SK-N-MC (cell line): ENCODE measurements at regions not wholly inside any gene's neighbourhood (a gene's known extent, or its start where the extent isn't known, plus 50 kb on each side); places are given as distances from the start of the nearest gene placed in this dataset.

ENCODE experiments used
- DNase-seq: peaks from one replicate; pipeline ENCODE4 v3.0.0-alpha.2; 2011; ENCODE audit warnings: low read depth, low spot score
- H3K27ac ChIP-seq: fragments of 200-600 bp; sonication (generic); 2 replicates; pipeline ENCODE4 v1.5.1; 2016; ENCODE audit warnings: mixed run types
- H3K36me3 ChIP-seq: fragments of 200-600 bp; sonication (generic); 2 replicates; pipeline ENCODE4 v1.6.1; 2017; ENCODE audit warnings: antibody characterized with exemption, low read length, mixed read lengths; ENCODE audit not compliant: insufficient read depth
- H3K4me3 ChIP-seq: fragments of 200-600 bp; sonication (generic); 2 replicates; pipeline ENCODE4 v1.5.1; 2016
- H3K9ac ChIP-seq: fragments of 200-600 bp; sonication (generic); 2 replicates; pipeline ENCODE4 v1.8.0; 2017; ENCODE audit warnings: mixed run types, mixed read lengths; ENCODE audit not compliant: insufficient read length
- H3K9me3 ChIP-seq: fragments of 200-600 bp; sonication (generic); 2 replicates; pipeline ENCODE4 v1.6.1; 2017; ENCODE audit warnings: low read depth, mild to moderate bottlenecking, antibody characterized with exemption, low read length, moderate library complexity, mixed read lengths
- EZH2 ChIP-seq: fragments of 200-600 bp; sonication (generic); IDR thresholded peaks from one replicate; pipeline ENCODE4 v1.6.1; 2017; ENCODE audit warnings: antibody characterized with exemption
- FOXP2 ChIP-seq: optimal IDR thresholded peaks from 2 replicates; pipeline ENCODE3; 2011; ENCODE audit warnings: mild to moderate bottlenecking, moderate library complexity; ENCODE audit not compliant: insufficient read depth; ENCODE audit errors: extremely low read length, control extremely low read depth
- POLR2AphosphoS5 ChIP-seq: IDR thresholded peaks from 2 replicates; pipeline ENCODE4 v1.6.1; 2012; ENCODE audit warnings: mild to moderate bottlenecking, low read depth, low read length, borderline replicate concordance

DNA sequence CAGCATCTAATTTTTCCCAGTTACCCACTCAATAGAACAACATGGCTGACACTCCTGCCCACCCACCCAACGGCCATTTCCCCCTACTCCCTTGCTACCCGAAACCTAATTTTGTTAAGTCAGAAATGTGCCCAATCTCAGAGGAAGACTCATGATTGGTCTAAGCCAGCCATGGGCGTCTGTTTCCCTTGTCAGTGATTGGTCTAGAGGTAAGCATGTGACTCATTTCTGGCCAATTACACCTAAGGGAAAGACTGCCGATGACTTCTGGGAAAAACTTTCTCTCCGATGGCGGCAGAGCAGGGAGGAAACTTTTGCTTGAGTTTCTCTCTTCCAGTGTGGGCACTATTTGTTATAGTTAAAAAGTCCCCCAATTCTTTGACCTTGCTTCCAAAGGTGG is 72.9 kb downstream of the RPLP1 start:
- Histone ChIP-seq H3K36me3 (no peaks in the 10 kb centered on the region), H3K9ac (no peak overlapping the region), H3K4me3 (no peak overlapping the region), H3K9me3 (no peaks in the 10 kb centered on the region), H3K27ac (no peak overlapping the region)
- no peak for DNase-seq
- TF ChIP-seq POLR2AphosphoS5 (no peak), EZH2 (no peak), FOXP2 (no peak)

DNA sequence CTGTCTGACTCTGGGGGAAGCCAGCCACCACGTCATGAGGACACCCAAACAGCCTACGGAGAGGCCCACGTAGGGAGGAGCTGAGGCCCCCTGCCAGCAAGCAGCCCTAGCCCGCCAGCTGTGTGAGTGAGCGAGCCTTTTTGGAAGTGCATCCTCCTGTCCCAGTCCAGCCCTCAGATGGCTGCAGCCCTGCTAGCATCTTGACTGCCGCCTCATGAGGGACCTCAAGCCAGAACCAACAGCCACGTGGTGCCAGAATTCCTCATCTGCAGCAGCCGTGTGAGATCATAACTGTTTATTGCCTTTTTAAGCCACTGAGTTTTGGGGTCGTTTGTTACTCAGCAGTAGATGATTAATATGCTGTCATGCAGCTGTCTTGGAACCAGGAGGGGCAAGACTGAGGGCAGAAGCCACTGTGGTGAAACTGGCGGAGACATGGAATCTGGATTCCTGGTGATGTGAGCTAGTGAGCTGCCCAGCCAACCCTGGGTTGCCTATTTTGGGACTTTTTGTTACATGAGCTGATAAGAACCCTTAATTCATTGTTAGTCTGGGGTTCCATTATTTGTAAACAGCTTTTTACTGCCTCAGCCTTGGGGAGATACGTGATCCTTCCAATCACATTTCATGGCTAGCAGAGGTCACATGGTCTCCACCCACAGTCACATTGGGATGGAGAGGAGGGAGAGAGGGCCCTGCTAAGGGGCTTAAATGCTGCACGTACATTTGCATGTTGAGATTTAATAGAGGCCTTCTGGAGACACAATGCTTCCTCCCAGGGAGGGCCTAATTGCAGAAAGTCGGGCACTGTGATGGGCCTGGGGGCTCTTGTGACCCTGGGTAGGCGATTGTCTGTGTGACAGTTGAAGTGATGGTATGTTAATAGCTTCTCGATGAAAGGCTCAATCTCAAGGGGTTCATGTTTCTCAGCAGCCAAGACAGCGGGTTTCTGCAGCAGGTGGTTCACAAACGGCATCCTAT is 73.8 kb downstream of the RPLP1 start:
- H3K36me3 ChIP-seq, result no peaks in the 10 kb centered on the region
- H3K9ac ChIP-seq, result no peak overlapping the region
- no peaks in the 10 kb centered on the region for H3K9me3 ChIP-seq
- DNase-seq, result no peak
- H3K27ac ChIP-seq, result no peak overlapping the region
- no peak overlapping the region for H3K4me3 ChIP-seq
- no peak for TF ChIP-seq POLR2AphosphoS5
- no peak for TF ChIP-seq EZH2
- TF ChIP-seq FOXP2, result no peak

DNA sequence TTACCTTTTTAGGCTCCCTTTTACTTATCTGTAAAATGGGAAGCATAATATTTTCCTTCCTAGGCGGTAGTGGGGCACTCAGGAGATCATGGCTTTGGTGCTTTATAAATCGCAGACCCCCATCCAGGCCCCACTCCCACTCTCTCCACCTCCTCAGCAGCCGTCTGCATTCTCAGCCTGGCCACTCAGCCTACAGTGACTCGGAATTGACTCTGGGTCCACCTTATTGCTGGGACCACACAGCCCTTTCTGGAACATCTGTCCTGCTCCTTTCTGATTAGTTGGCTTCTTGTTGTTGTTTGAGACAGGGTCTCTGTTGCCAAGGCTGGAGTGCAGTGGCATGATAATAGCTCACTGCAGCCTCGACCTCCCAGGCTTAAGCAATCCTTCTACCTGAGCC is 76.5 kb downstream of the RPLP1 start:
- no peaks in the 10 kb centered on the region for H3K9me3 ChIP-seq
- H3K36me3 ChIP-seq, result no peaks in the 10 kb centered on the region
- no peak overlapping the region for H3K4me3 ChIP-seq
- no peak for DNase-seq
- H3K9ac ChIP-seq, result no peak overlapping the region
- H3K27ac ChIP-seq, result no peak overlapping the region
- TF ChIP-seq POLR2AphosphoS5, result no peak

DNA sequence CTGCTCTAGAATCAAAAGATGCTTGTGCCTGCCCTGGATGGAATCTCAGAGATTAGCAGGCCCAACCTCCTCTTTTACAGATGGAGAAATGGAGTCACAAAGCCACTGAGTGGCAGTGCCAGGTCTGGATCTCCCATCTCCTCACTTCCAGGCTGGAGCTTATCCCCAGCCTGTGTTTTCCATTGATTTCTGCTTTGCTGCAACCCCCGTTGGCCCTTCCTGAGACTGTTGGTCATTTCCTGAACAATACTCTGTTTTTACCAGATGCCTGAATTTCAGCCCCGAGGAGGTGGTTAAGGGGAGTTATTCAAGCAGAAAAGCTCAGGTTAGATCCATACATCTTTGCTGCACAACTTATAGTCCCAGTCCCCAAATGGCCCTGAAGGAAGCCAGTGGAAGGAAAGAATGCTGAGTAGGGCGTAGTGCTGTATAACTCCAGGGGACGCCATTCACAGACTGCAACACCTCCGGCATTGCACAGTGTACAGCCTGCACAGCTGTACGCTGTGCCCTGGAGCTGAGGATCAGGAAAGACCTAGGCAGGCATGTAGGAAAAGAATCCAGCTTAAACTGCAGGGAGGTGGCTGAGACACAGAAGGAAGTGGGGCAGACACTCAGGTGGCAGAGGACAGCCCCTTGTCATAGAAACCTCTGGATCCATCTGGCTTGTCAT is 77.5 kb downstream of the RPLP1 start:
- no peaks in the 10 kb centered on the region for H3K9me3 ChIP-seq
- H3K4me3 ChIP-seq, result no peak overlapping the region
- no peaks in the 10 kb centered on the region for H3K36me3 ChIP-seq
- no peak for DNase-seq
- peak overlapping the region; percentile 90 for H3K27ac ChIP-seq
- no peak for TF ChIP-seq EZH2
- TF ChIP-seq POLR2AphosphoS5, result no peak
- no peak for TF ChIP-seq FOXP2
- no peak overlapping the region for H3K9ac ChIP-seq

DNA sequence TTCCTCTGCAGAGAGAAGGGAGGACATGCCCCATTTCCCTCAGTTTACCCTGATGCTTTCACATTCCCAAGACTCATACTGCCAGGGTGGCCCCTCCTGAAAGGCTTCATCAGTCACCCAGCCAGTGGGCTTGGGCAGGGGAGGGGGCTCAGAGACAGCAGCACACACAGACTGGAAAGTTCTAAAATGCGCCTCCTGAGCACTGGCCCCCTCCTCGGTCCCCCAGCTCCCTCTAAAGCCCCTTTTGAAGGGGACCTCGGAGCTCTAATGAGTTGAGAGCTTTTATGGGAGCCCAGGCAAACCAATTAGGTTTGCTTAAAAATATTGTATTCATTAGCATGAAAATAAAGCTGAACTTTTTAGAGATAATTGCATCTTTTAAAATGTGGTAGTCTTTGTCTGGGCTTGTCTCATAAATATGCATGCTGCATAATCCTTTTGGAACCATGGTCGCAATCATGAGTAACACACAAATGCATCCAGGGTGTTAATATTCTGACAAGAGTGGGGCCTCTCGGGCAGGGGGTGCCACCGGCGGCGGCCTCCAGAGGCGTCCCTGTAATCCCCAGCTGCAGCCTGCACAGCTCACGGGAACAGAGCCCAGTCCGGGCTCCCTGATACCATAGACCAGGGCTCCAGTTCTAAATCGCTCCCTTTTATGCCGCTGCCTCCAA is 78.5 kb downstream of the RPLP1 start:
- peak overlapping the region; percentile 90 for H3K27ac ChIP-seq
- no peak for TF ChIP-seq FOXP2
- no peak for TF ChIP-seq POLR2AphosphoS5
- TF ChIP-seq EZH2, result no peak
- peak overlapping the region; percentile 22 for H3K9ac ChIP-seq
- no peaks in the 10 kb centered on the region for H3K36me3 ChIP-seq
- no peaks in the 10 kb centered on the region for H3K9me3 ChIP-seq
- DNase-seq, result peak; percentile 67
- H3K4me3 ChIP-seq, result peak overlapping the region; percentile 65

DNA sequence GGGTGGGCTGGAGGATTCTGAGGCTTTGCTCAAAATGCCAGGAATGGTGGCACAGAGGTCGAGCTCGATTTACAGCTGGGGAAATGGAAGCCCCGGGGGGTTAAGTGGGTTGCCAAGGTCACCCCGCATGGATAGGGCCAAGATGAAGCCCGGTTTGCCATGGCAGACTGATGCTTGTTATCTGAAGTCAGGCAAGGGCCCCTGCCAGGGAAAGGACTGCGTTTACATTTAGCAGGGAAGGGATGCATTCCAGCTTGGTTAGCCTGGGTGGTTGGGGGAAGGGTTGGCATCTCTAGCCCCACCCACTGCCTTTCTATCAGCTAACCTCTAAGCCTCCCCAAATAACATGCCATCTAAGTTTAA is 79.0 kb downstream of the RPLP1 start:
- no peaks in the 10 kb centered on the region for H3K36me3 ChIP-seq
- H3K4me3 ChIP-seq, result peak overlapping the region; percentile 65
- no peak overlapping the region for H3K9ac ChIP-seq
- TF ChIP-seq EZH2 (no peak), FOXP2 (peak; percentile 57), POLR2AphosphoS5 (0 out of 2 replicates have a peak, but pooled peaks have one; percentile 27)
- peak overlapping the region; percentile 90 for H3K27ac ChIP-seq
- DNase-seq, result no peak
- H3K9me3 ChIP-seq, result no peaks in the 10 kb centered on the region

DNA sequence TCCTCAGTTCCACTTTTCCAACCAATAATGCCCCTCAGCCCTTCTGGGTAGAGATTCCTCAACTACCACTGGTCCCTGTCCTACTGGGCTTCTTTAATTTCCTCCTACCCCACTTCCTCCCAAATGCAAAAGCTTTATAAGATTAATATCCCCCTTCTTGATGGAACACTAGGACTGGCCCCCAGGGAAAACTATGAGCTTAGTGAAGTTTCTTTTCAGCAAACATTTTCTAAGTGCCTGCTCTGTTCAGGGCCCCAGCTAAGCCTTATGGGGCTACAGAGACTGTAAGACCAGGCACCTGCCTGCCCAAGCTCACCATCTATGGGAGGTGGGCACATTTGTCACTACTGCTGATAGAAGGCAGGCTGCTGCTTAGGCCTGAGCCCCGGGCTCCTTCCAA is 79.4 kb downstream of the RPLP1 start:
- no peaks in the 10 kb centered on the region for H3K9me3 ChIP-seq
- no peak overlapping the region for H3K9ac ChIP-seq
- peak; percentile 66 for DNase-seq
- H3K27ac ChIP-seq, result peak overlapping the region; percentile 90
- peak overlapping the region; percentile 65 for H3K4me3 ChIP-seq
- no peaks in the 10 kb centered on the region for H3K36me3 ChIP-seq
- no peak for TF ChIP-seq EZH2
- TF ChIP-seq POLR2AphosphoS5, result no peak
- TF ChIP-seq FOXP2, result no peak

DNA sequence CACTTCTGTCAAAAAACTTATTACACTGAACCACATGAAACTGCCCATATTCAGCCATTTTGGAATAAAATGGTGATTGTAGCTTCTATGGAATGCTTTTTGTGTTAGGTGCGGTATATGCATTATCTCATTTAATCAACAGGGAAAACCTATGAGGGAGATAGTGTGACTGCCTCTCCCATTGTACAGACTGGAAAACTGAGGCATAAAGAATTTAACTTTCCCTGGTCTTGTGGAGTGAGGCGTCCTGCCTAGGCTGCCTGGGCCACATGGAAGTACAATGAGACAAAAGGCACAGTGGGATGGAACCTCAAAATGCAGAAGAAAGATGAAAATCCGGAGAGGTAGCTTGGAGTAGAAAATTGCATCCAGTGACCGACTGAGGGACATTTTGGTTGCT is 80.2 kb downstream of the RPLP1 start:
- TF ChIP-seq EZH2 (no peak), FOXP2 (no peak), POLR2AphosphoS5 (no peak)
- no peak for DNase-seq
- Histone ChIP-seq H3K27ac (no peak overlapping the region), H3K4me3 (no peak overlapping the region), H3K9me3 (no peaks in the 10 kb centered on the region), H3K9ac (no peak overlapping the region), H3K36me3 (no peaks in the 10 kb centered on the region)

DNA sequence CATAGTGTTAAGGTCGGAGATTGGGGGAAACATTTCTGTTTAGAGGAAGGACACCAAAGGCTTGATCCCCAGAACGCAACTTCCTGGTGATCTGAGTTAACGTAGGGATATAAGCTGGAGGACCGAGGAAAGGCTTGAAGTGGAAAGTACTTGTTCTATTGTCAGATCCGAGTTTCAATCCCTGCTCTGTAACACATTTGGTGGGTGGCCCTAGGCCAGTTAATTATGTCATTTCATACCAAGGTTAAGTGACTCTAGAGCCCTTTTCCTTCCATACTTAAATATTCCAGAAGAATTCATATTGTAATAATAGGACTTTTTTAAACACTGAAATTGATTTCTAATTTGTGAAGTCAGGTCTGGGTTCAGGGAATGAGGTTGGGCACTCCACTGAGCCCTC is 80.9 kb downstream of the RPLP1 start:
- no peak for DNase-seq
- H3K9me3 ChIP-seq, result no peaks in the 10 kb centered on the region
- H3K27ac ChIP-seq, result no peak overlapping the region
- no peaks in the 10 kb centered on the region for H3K36me3 ChIP-seq
- H3K9ac ChIP-seq, result no peak overlapping the region
- no peak for TF ChIP-seq FOXP2
- no peak for TF ChIP-seq POLR2AphosphoS5
- TF ChIP-seq EZH2, result no peak
- no peak overlapping the region for H3K4me3 ChIP-seq
